ENCODE measurements at regions not wholly inside any gene's neighbourhood (a gene's known extent, or its start where the extent isn't known, plus 50 kb on each side); places are given as distances from the start of the nearest gene placed in this dataset.

DNA sequence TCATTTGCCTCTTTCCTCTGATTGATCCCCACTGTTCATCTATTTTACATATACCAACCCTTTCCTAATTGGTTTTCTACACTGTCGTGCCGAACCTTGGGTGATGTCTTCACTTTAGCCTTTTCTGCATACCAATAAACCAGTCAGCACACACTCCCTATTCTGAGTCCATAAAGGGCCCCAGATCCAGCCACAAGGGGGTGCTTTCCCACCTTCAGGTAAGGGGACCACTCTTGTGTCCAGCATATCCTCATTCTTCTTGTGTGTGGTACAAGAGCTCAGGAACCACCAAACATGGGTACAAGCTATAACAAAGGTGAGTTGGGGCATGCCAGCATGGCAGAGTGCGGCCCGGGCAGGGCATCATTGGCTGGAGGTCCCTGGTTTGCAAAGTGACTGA, 859.8 kb downstream of the FSCB start:
- TF ChIP-seq, protein P1, sequence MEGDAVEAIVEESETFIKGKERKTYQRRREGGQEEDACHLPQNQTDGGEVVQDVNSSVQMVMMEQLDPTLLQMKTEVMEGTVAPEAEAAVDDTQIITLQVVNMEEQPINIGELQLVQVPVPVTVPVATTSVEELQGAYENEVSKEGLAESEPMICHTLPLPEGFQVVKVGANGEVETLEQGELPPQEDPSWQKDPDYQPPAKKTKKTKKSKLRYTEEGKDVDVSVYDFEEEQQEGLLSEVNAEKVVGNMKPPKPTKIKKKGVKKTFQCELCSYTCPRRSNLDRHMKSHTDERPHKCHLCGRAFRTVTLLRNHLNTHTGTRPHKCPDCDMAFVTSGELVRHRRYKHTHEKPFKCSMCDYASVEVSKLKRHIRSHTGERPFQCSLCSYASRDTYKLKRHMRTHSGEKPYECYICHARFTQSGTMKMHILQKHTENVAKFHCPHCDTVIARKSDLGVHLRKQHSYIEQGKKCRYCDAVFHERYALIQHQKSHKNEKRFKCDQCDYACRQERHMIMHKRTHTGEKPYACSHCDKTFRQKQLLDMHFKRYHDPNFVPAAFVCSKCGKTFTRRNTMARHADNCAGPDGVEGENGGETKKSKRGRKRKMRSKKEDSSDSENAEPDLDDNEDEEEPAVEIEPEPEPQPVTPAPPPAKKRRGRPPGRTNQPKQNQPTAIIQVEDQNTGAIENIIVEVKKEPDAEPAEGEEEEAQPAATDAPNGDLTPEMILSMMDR (IDR thresholded peaks at IDR 0.05): no peak
- TF ChIP-seq POLR2A (IDR thresholded peaks at IDR 0.05): no peak

All from thyroid gland (tissue), 4 donors.